Esophagus muscularis mucosa (tissue), 4 donors: ENCODE measurements at regions not wholly inside any gene's neighbourhood (a gene's known extent, or its start where the extent isn't known, plus 50 kb on each side); places are given as distances from the start of the nearest gene placed in this dataset.

Source experiments
- DNase-seq: peaks from one replicate; pipeline ENCODE4 v3.0.0-alpha.2; 2017; ENCODE audit errors: extremely low spot score
- H3K27ac ChIP-seq, 4 donors: fragments of 200-600 bp; sonication (generic); replicated peaks in 1 of 4; 1 replicate in 3 of 4; 2 replicates in 1 of 4; pipeline ENCODE4 v1.5.1; 2016 to 2019; ENCODE audit warnings: mild to moderate bottlenecking in 1 of 4
- H3K27me3 ChIP-seq, 4 donors: fragments of 200-600 bp; sonication (generic); one replicate each; pipeline versions ENCODE4 v1.5.1 to v1.6.0; 2016 to 2019
- H3K36me3 ChIP-seq, 4 donors: fragments of 200-600 bp; sonication (generic); one replicate each; pipeline ENCODE4 v1.5.1; 2016 to 2019
- H3K4me1 ChIP-seq, 4 donors: fragments of 200-600 bp; sonication (generic); one replicate each; pipeline ENCODE4 v1.5.1; 2016 to 2019
- H3K4me3 ChIP-seq, 4 donors: fragments of 200-600 bp; sonication (generic); 1 replicate in 2 of 4; 2 replicates in 2 of 4; pipeline ENCODE4 v1.5.1; 2016 to 2019; ENCODE audit warnings: mild to moderate bottlenecking in 4 of 4, moderate library complexity in 1 of 4
- H3K9me3 ChIP-seq, 4 donors: fragments of 200-600 bp; sonication (generic); 1 replicate in 3 of 4; 2 replicates in 1 of 4; pipeline ENCODE4 v1.5.1; 2016 to 2019
- CTCF ChIP-seq, 3 experiments: fragments of 200-600 bp in 2 of 3; fragments of 450-650 bp in 1 of 3; sonication (generic) in 2 of 3; IDR thresholded peaks; one replicate each; pipeline ENCODE4 v1.5.1; 2017 to 2019; ENCODE audit warnings: antibody characterized with exemption in 3 of 3, mild to moderate bottlenecking in 2 of 3, moderate library complexity in 1 of 3
- EP300 ChIP-seq: sonication (generic); formaldehyde crosslinking; IDR thresholded peaks from one replicate; pipeline ENCODE4 v1.6.1; 2017; ENCODE audit warnings: antibody characterized with exemption
- POLR2A ChIP-seq: fragments of 450-650 bp; IDR thresholded peaks from one replicate; pipeline ENCODE4 v1.6.1; 2017; ENCODE audit warnings: antibody characterized with exemption, moderate library complexity, mild to moderate bottlenecking, low read depth
- POLR2AphosphoS5 ChIP-seq, 2 donors: sonication (generic); formaldehyde crosslinking; IDR thresholded peaks; one replicate each; pipeline ENCODE4 v1.6.1; 2017; ENCODE audit warnings: antibody characterized with exemption in 2 of 2
- WGBS: methylation state at CpG from one replicate; pipeline ENCODE4 v1.1.5; 2018; 5-methylcytosine and 5-hydroxymethylcytosine counted together
- intact Hi-C: fragments of 100-400 bp; cut with DNase I; formaldehyde crosslinking; loops from one replicate; pipeline ENCODE4 v1.15.1; 2023

- DNase-seq, result no peak
- WGBS, result 96% methylated on average over 4 of the region's 4 CpGs
- no peaks in the 10 kb centered on the region for H3K9me3 ChIP-seq
- no peak for TF ChIP-seq POLR2AphosphoS5 (IDR thresholded peaks at IDR 0.05)
- no peak for TF ChIP-seq POLR2A
- no peak for TF ChIP-seq CTCF (IDR thresholded peaks at IDR 0.05)
- TF ChIP-seq EP300, result no peak
- intact Hi-C loops, result no loop called here
- H3K27me3 ChIP-seq, result no peaks in the 10 kb centered on the region
- no peaks in the 10 kb centered on the region for H3K36me3 ChIP-seq
- no peak overlapping the region for H3K4me3 ChIP-seq
- peaks cover 16 to 41% (median 32%) of the 10 kb centered on the region in 4 donors for H3K4me1 ChIP-seq
- no peak overlapping the region for H3K27ac ChIP-seq
Observed at GRCh38 chr5:135229679-135230132, 169.3 kb downstream of the MACROH2A1 start.

GRCh38 chr5:135229122-135229521, 169.9 kb downstream of the MACROH2A1 start:
- TF ChIP-seq EP300, result no peak
- no peak for TF ChIP-seq POLR2AphosphoS5 (IDR thresholded peaks at IDR 0.05)
- no peak for TF ChIP-seq POLR2A
- no peak for TF ChIP-seq CTCF (IDR thresholded peaks at IDR 0.05)
- H3K27me3 ChIP-seq, result no peaks in the 10 kb centered on the region
- 100% methylated on average over 2 of the region's 2 CpGs for WGBS
- no peaks in the 10 kb centered on the region for H3K36me3 ChIP-seq
- intact Hi-C loops, result no loop called here
- peaks cover 16 to 41% (median 32%) of the 10 kb centered on the region in 4 donors for H3K4me1 ChIP-seq
- no peak overlapping the region for H3K4me3 ChIP-seq
- DNase-seq, result no peak
- H3K27ac ChIP-seq, result no peak overlapping the region
- H3K9me3 ChIP-seq, result no peaks in the 10 kb centered on the region

- intact Hi-C loops, result no loop called here
- no peak for DNase-seq
Observed at GRCh38 chr5:135228222-135228621, 170.8 kb downstream of the MACROH2A1 start.

GRCh38 chr5:135227064-135228022, 171.7 kb downstream of the MACROH2A1 start:
- WGBS, result 85% methylated on average over 6 of the region's 6 CpGs
- Histone ChIP-seq H3K27ac (no peak overlapping the region), H3K36me3 (no peaks in the 10 kb centered on the region), H3K4me1 (peaks cover 7 to 36% (median 29%) of the 10 kb centered on the region in 4 donors), H3K9me3 (no peaks in the 10 kb centered on the region), H3K27me3 (no peaks in the 10 kb centered on the region), H3K4me3 (no peak overlapping the region)
- TF ChIP-seq POLR2A (no peak), EP300 (no peak), CTCF (IDR thresholded peaks at IDR 0.05) (no peak), POLR2AphosphoS5 (IDR thresholded peaks at IDR 0.05) (no peak)
- no peak for DNase-seq
- intact Hi-C loops, result no loop called here

More at GRCh38 chr5:135228222-135228621, 170.8 kb downstream of the MACROH2A1 start:
- Histone ChIP-seq H3K27ac (no peak overlapping the region), H3K27me3 (no peaks in the 10 kb centered on the region), H3K4me1 (peaks cover 13 to 41% (median 32%) of the 10 kb centered on the region in 4 donors), H3K36me3 (no peaks in the 10 kb centered on the region), H3K9me3 (no peaks in the 10 kb centered on the region), H3K4me3 (no peak overlapping the region)
- TF ChIP-seq CTCF (IDR thresholded peaks at IDR 0.05), result no peak
- WGBS, result 100% methylated on average over 1 of the region's 1 CpG
